ENCODE measurements at regions not wholly inside any gene's neighbourhood (a gene's known extent, or its start where the extent isn't known, plus 50 kb on each side); places are given as distances from the start of the nearest gene placed in this dataset.
A peak's percentile ranks its signal among the peaks of the same experiment; 100 is the strongest.

DNA sequence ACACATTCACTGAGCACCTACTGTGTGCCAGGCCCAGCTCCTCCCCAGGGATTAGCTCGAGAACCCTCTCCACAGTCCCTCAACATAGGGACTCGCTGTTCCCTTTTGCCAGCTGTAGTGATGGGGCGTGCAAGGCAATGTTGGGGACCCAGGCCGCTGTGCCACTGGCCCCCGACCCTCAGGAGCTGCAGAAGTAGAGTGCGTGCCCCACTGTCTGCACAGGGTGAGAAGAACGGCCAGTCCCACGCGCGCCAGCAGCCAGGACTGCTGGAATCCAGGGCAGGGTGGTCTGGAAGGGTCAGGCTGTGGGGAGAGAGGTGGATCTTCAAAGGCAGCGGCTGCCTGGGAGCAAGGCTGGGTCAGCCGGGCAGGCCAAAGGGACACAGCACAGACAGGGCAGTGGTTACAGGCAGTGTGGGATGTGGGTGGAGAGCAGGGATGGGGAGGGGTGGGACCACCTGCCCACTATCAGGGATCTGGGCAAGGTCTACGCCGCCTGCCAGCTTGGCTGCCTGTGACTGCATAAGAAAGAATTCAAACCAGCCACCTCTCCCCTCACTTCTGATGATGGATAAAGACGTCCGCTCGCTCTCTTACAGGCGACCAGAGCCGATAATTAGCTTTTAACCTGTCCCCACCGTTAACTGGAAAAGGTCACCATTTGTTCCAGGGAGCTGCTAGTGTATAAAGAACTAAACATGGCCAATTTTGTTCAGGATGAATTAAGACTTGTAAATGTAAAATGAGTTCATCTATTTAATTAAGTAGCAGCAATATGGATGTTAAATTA is 86.7 kb upstream of the GSE1 start:
- TF ChIP-seq, protein P1, sequence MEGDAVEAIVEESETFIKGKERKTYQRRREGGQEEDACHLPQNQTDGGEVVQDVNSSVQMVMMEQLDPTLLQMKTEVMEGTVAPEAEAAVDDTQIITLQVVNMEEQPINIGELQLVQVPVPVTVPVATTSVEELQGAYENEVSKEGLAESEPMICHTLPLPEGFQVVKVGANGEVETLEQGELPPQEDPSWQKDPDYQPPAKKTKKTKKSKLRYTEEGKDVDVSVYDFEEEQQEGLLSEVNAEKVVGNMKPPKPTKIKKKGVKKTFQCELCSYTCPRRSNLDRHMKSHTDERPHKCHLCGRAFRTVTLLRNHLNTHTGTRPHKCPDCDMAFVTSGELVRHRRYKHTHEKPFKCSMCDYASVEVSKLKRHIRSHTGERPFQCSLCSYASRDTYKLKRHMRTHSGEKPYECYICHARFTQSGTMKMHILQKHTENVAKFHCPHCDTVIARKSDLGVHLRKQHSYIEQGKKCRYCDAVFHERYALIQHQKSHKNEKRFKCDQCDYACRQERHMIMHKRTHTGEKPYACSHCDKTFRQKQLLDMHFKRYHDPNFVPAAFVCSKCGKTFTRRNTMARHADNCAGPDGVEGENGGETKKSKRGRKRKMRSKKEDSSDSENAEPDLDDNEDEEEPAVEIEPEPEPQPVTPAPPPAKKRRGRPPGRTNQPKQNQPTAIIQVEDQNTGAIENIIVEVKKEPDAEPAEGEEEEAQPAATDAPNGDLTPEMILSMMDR (IDR thresholded peaks at IDR 0.05; ENCODE audit: insufficient read depth, low read length), result no peak
- DNase-seq (ENCODE audit: low read depth), result no peak

DNA sequence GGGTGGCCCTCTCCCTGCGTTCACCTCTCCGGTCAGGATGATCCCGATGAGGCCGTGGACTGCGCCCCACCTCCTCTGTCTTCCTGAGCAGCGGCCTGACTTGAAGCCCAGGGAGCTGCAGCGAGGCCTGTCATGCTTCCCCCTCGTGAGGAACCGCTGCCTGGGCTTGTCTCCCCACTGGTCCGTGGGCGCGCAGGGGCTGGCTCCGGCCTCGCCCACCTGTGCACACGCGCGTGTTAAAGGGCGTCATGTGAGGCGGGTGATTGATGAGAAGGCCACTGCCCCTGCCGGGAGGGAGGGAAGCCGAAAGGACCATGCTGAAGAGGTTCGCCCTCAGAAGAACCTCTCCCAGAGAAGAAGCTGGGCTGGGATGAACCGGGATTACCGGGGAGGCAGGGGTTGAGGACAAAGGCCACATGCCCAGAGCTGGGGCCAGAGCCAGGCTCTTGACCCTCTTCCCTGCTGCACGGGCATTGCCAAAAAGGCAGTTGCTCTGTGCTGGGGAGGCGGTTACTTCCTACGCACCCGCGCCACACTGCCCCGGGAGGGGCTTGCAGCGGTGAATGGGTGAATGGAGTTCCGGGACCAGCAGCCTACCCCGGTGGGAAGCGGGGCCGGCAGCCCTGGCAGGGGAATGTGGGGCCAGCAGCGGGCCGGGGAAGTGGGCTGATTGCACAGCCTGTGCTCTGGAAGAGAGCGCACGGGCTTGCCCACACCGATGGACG is 85.9 kb upstream of the GSE1 start:
- no peak overlapping the region for H3K4me3 ChIP-seq (ENCODE audit: low read depth, low read length)
- DNase-seq (ENCODE audit: low read depth), result no peak
- TF ChIP-seq, protein P1 (IDR thresholded peaks at IDR 0.05; ENCODE audit: insufficient read depth, low read length), result no peak

More for the DNA sequence above, 86.7 kb upstream of the GSE1 start:
- no peak overlapping the region for H3K4me3 ChIP-seq (ENCODE audit: low read depth, low read length)

DNA sequence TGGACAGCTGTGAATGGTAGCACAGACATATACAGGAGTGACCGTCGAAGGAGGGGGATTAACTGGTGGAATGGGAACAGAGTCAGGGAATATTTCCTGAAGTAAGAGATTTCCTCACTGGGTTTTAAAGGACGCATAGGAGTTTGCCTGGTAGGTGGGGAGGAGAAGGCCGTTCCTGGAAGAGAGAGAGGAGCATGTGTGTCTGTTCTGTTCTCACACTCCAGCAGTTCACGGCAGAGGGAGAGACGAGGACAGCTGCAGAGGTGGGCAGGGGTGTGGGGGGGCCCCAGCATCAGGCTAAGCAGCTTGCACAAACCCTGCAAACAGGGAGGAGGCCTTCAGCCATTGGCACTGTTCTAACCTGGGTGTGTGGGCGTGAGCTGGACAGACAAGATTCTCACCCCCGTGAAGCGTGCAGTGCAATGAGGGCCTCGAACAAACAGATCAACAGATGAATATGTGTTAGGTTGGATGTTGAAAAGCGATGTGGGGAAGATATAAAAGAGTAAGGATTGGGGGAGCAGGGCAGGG is 85.3 kb upstream of the GSE1 start:
- TF ChIP-seq, protein P1 (IDR thresholded peaks at IDR 0.05; ENCODE audit: insufficient read depth, low read length), result no peak
- H3K4me3 ChIP-seq (ENCODE audit: low read depth, low read length), result no peak overlapping the region
- DNase-seq (ENCODE audit: low read depth), result no peak

DNA sequence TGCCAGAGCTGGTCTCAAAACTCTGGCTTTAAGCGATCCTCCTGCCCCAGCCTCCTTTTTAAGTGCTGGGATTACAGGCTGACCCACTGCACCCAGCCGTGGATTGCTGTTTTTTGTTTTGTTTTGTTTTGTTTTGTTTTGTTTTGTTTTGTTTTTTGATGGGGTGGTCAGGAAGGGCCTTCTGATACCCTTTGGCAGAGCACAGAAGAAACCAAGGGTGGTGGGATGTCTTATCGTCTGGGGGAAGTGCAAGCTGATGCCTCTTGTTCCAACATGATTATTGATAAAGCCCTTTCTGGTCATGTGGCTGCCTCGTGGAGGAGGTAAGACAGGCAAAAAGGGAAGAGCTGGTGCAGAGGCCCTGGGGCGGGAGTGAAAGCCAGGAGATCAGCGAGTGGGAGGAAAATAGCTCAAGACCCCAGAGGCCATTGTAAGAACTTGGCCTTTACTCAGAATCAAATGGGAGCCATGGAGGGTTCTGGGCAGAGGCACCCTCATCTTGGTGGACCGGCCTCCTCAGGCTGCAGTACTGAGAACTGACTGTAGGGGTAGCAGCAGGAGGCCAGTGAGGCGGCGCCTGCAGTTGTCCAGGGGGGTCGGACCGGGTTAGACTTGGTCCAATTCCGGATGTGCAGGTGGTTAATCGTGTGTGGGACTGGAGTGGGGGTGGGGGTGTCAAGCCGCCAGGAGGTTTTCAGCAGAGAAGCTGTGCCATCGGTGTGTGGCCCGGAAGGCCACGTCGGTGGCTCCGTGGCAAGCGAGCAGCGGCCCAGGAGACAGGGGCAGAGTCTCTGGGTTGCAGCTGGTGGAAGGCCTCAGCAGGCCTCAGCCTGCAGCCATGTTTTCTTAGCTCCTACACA is 84.4 kb upstream of the GSE1 start:
- H3K4me3 ChIP-seq (ENCODE audit: low read depth, low read length), result no peak overlapping the region
- no peak for DNase-seq (ENCODE audit: low read depth)
- TF ChIP-seq, protein P1 (IDR thresholded peaks at IDR 0.05; ENCODE audit: insufficient read depth, low read length), result peak; percentile 57

DNA sequence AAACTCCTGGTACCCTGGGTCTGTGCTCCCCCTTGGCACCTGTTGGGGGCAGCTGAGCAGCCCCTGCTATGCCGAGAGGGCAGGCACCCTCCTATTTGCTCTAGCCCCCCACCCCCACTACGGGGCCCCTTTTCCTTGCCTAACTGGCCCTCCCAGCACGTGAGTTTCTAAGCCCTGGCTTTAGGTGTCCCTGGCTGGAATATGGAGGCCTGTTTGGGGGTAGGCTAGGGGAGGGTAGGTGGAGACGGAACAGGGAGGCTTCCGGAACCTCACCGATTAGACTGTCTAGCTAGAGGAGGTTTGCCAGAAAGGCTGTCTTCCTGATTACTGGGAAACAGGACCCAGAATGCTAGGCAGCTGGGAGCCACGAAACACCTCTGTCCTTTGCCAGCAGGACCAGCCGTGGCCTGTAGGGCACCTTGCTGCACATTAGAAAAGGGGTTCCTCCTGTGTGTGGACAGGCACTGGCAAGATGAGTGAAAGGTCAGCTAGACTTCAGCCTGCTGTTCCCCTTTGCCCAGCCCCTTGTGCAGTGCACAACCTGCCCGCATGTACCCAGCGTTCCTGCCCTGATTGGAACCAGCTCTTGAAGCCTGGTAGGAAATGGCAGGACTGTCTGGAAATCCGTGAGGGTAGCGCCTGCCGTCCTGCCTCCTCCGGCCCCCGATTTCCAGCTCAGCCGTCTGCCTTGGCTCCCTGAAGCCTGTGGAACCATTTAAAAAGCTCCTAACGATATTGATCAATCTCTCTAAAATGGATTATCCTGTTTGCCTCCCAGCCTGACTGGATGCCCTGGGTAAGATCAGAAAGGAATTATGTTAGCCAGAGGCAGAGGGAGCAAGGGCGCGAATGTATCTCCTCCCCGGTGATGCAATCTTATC is 83.4 kb upstream of the GSE1 start:
- no peak for DNase-seq (ENCODE audit: low read depth)
- TF ChIP-seq, protein P1 (IDR thresholded peaks at IDR 0.05; ENCODE audit: insufficient read depth, low read length), result no peak
- H3K4me3 ChIP-seq (ENCODE audit: low read depth, low read length), result no peak overlapping the region

All from fibroblast of the aortic adventitia (primary cell).